AG09309 (cell line): ENCODE measurements at regions not wholly inside any gene's neighbourhood (a gene's known extent, or its start where the extent isn't known, plus 50 kb on each side); places are given as distances from the start of the nearest gene placed in this dataset.
A peak's percentile ranks its signal among the peaks of the same experiment; 100 is the strongest.

ENCODE experiments used
- DNase-seq: peaks from one replicate; pipeline ENCODE4 v3.0.0-alpha.2; 2010; ENCODE audit warnings: low read depth
- H3K4me3 ChIP-seq: 2 replicates; pipeline ENCODE4 v1.5.1; 2011; ENCODE audit warnings: mild to moderate bottlenecking, low read depth, low read length, moderate library complexity; ENCODE audit not compliant: control insufficient read depth
- CTCF ChIP-seq: IDR thresholded peaks from 2 replicates; pipeline ENCODE4 v1.5.1; 2011; ENCODE audit warnings: mild to moderate bottlenecking, low read depth, low read length, inconsistent platforms; ENCODE audit not compliant: insufficient read depth, control insufficient read depth; ENCODE audit errors: missing control alignments

DNA sequence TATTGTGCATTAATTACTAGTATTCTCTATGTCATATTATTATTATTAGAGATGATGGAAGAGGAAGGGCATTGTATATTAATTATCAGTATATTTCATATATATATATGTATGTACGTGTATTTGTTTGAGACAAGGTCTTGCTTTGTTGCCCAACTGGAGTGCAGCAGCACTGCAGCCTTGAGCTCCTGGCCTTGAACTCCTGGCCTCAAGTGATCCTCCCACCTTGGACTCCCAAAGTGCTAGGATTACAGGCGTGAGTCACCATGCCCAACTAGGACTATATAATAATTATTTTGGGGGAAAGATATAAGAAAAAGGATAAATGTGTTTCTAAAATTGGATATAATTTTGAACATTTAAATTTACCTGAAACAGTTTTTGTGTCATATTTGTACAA, 63.2 kb upstream of the USP24 start:
- no peak for TF ChIP-seq CTCF
- H3K4me3 ChIP-seq = no peak overlapping the region
- no peak for DNase-seq

- H3K4me3 ChIP-seq = no peak overlapping the region
- TF ChIP-seq CTCF = peak; percentile 87
- no peak for DNase-seq
These were observed 62.4 kb upstream of the USP24 start for GRCh38 chr1:55277377-55278130.

DNA sequence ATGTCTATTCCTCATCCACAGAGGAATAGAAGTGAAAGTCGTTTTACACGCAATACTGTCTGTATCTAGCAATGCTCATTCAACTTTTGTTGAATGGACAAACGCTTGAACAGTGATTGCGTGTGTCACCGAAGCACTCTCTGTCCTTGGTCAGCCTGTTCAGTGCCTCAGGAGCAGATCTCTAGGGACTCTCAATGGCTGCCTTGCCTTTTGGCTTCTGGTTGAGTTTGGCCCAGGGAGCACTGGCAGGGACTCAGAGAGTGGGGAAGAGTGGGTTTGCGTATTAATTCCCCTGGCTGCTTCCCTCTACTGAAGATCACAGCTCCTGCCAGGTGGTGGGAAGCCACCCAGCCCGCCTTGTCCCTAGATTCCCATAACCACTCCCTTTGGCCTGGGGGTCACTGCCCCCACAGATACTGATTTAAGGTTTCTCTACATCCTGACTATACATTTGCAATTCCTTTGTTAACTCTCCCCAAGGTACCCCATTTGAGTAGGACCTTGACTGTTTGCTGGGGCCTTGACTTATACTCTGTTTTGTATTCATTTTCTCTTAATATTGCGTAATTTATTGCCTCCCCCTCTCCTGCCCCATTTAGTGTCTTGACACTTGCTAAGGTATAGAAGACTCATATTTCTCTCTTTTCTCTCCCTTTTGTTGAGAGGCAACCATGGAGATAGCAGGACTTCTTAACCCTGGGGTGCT, 61.7 kb upstream of the USP24 start:
- DNase-seq = no peak
- H3K4me3 ChIP-seq = no peak overlapping the region
- TF ChIP-seq CTCF = no peak

- no peak overlapping the region for H3K4me3 ChIP-seq
- TF ChIP-seq CTCF = no peak
- no peak for DNase-seq
These were observed 60.8 kb upstream of the USP24 start for GRCh38 chr1:55275941-55276341.

DNA sequence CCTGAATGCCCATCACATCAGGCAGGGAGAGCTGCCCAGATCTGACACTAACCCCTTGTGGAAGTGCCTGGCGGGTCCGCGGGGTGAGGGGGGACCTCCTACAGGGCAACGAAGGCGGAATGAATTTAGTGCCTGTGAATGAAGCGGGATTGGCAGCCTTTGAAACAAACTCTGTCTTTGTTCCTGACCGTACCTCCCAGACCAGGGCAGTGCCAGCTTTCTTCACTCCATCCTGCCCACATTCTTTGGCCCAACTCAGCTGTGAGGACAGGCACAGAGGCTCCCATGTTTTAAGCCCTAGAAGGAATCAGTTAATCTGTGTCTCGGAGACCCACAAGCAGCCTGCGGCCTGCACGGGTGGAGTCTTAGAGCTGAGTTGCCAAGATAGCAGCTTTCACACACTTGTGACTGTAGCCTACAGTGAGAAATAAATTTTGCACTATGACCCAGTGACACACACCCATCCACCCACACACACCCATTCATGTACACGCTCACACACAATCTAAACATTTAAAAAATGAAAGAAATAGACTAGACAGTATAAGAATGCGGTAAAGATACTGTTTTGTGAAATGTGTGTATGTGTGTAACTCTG, 60.1 kb upstream of the USP24 start:
- no peak overlapping the region for H3K4me3 ChIP-seq
- DNase-seq = no peak

GRCh38 chr1:55272994-55273393, 57.8 kb upstream of the USP24 start:
- DNase-seq = no peak
- no peak overlapping the region for H3K4me3 ChIP-seq
- no peak for TF ChIP-seq CTCF

More for the DNA sequence above, 60.1 kb upstream of the USP24 start:
- no peak for TF ChIP-seq CTCF
